ENCODE measurements at regions not wholly inside any gene's neighbourhood (a gene's known extent, or its start where the extent isn't known, plus 50 kb on each side); places are given as distances from the start of the nearest gene placed in this dataset.

GRCh38 chr1:29642519-29642918, 406.2 kb downstream of the PTPRU start:
- H3K27me3 Mint-ChIP-seq, result peaks cover 8% of the 10 kb centered on the region
- ChIA-PET CTCF (no interaction called here), POLR2A (no interaction called here)
- no peaks in the 10 kb centered on the region for H3K4me1 Mint-ChIP-seq
- H3K9me3 Mint-ChIP-seq, result no peaks in the 10 kb centered on the region
- DNase-seq, result no peak
- H3K4me3 Mint-ChIP-seq, result no peak overlapping the region
- no peaks in the 10 kb centered on the region for H3K36me3 Mint-ChIP-seq (ENCODE audit: low read depth)
- H3K27ac Mint-ChIP-seq, result no peak overlapping the region

GRCh38 chr1:29641921-29642320, 405.6 kb downstream of the PTPRU start:
- Mint-ChIP-seq H3K4me1 (no peaks in the 10 kb centered on the region), H3K36me3 (ENCODE audit: low read depth) (no peaks in the 10 kb centered on the region), H3K9me3 (no peaks in the 10 kb centered on the region), H3K27me3 (peaks cover 6% of the 10 kb centered on the region), H3K4me3 (no peak overlapping the region), H3K27ac (no peak overlapping the region)
- no peak for DNase-seq
- CTCF ChIA-PET, result no interaction called here
- POLR2A ChIA-PET, result no interaction called here

GRCh38 chr1:29640428-29640785, 404.1 kb downstream of the PTPRU start:
- no peak overlapping the region for H3K27ac Mint-ChIP-seq
- peaks cover 6% of the 10 kb centered on the region for H3K27me3 Mint-ChIP-seq
- H3K9me3 Mint-ChIP-seq, result no peaks in the 10 kb centered on the region
- no peaks in the 10 kb centered on the region for H3K4me1 Mint-ChIP-seq
- no peak overlapping the region for H3K4me3 Mint-ChIP-seq
- no peaks in the 10 kb centered on the region for H3K36me3 Mint-ChIP-seq (ENCODE audit: low read depth)
- DNase-seq, result no peak
- POLR2A ChIA-PET, result no interaction called here
- CTCF ChIA-PET, result no interaction called here

- Mint-ChIP-seq H3K4me3 (no peak overlapping the region), H3K27me3 (peaks cover 6% of the 10 kb centered on the region), H3K9me3 (no peaks in the 10 kb centered on the region), H3K36me3 (ENCODE audit: low read depth) (no peaks in the 10 kb centered on the region), H3K27ac (no peak overlapping the region), H3K4me1 (no peaks in the 10 kb centered on the region)
- ChIA-PET CTCF (no interaction called here), POLR2A (no interaction called here)
- DNase-seq, result no peak
Observed at GRCh38 chr1:29639741-29640427, 403.6 kb downstream of the PTPRU start.

DNA sequence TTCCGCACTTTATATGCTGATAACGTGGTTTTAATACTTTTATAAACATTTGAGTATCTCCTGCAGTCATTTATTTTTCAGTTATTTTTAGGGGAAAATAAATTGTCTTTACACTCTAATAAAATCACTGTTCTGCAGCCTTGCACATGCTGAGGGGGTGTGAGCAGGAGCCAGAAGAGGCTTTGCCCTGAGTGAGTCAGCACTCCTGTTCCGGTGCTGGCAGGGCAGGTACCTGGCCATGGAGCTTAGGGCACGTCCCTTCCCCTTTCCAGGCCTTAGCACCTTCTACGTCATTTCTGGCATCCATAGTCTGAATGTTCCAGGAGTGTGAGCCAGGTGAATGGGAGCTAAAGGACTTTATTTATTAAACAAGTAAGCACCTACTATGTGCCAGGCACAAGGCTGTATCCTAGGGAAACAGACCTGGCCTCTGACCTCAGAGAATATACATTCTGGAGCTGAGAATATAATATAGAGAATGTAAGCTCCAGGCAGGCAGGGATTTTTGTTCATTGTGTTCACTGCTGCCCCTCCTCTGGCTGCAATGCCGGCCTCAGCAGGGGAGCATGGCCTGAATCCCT, 402.9 kb downstream of the PTPRU start:
- Mint-ChIP-seq H3K4me3 (no peak overlapping the region), H3K36me3 (ENCODE audit: low read depth) (no peaks in the 10 kb centered on the region), H3K9me3 (no peaks in the 10 kb centered on the region), H3K27ac (no peak overlapping the region), H3K4me1 (no peaks in the 10 kb centered on the region), H3K27me3 (peaks cover 6% of the 10 kb centered on the region)
- POLR2A ChIA-PET, result no interaction called here
- no peak for DNase-seq
- CTCF ChIA-PET, result no interaction called here

DNA sequence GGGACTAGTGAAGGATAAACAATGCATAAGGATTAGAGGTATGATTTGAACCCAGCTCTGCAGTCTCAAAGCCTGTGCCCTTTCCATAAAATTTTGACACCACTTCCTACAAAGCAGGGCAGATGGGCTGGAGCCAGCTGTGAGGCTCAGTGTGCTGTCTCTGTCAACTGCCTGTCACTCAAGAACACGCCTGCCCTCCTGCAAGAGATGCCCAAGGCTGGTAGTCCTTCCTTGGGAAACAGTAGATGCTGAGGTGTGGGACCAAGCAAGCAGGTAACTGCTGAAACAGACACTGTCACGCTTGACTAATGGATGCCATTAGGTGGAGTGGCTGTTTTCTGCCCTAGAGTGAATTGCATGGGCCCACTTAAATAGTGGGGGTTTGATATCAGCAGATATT, 402.0 kb downstream of the PTPRU start:
- no peak overlapping the region for H3K4me3 Mint-ChIP-seq
- H3K36me3 Mint-ChIP-seq (ENCODE audit: low read depth), result no peaks in the 10 kb centered on the region
- H3K9me3 Mint-ChIP-seq, result no peaks in the 10 kb centered on the region
- peaks cover 3% of the 10 kb centered on the region for H3K27me3 Mint-ChIP-seq
- POLR2A ChIA-PET, result no interaction called here
- H3K27ac Mint-ChIP-seq, result peak overlapping the region; percentile 31
- CTCF ChIA-PET, result no interaction called here
- DNase-seq, result no peak
- H3K4me1 Mint-ChIP-seq, result no peaks in the 10 kb centered on the region

DNA sequence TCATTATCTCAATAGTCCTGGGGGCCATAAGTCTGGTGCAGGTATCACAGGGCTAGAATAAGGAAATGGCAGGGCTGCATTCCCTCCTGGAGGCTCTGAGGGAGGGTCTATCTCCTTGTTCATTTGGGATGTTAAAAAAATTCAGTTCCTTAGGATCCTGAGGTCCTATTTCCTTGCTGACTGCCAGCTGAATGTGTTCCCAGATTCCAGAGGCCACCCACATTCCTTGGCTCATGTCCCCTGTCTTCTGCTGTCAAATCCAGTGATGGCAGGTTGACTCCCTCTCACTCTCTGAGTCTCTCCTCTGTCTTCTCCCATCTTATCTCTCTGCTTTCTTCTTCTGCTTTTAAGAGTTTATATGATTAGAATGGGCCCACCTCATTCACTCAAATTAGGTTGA, 400.6 kb downstream of the PTPRU start:
- no peaks in the 10 kb centered on the region for H3K36me3 Mint-ChIP-seq (ENCODE audit: low read depth)
- peaks cover 3% of the 10 kb centered on the region for H3K27me3 Mint-ChIP-seq
- H3K27ac Mint-ChIP-seq, result no peak overlapping the region
- DNase-seq, result no peak
- ChIA-PET POLR2A (no interaction called here), CTCF (no interaction called here)
- no peaks in the 10 kb centered on the region for H3K9me3 Mint-ChIP-seq
- H3K4me3 Mint-ChIP-seq, result no peak overlapping the region
- no peaks in the 10 kb centered on the region for H3K4me1 Mint-ChIP-seq

DNA sequence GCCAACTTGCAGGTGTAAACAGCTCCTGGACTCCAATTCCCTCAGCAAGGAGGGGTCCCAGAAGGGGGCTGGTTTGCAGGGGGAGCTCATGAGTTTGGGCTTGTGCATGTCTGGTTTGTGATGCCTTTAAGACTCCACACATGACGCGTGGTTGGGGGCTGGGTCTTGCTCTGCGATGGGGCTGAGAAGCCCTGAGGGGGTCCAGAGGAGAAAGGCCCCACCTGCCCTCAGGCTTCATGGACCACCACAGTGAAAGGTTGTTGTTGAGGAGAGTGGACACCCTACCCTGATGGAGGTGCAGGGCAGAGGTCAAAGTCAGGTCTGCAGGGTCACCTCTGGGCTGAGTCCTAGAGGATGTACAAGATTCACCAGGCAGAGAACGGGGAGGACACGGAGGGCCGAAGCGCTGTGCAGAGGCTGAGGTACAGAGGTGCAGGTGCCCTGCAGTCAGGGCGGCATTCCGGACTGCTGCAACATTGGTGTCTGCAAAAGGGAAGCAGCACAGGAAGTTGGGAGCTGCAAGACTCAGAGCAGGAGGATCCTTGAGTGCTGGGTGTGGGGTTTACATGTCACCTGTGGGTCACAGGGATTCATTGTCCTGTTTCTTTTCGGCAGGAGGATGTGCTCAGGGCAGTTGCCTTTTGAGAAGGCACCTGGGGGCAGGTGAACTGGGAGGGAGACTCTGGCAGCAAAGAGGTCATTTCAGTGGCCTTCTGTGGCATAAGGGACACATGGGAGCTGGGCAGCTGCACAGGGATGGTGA, 399.4 kb downstream of the PTPRU start:
- ChIA-PET POLR2A (no interaction called here), CTCF (no interaction called here)
- no peaks in the 10 kb centered on the region for H3K4me1 Mint-ChIP-seq
- H3K36me3 Mint-ChIP-seq (ENCODE audit: low read depth), result no peaks in the 10 kb centered on the region
- no peaks in the 10 kb centered on the region for H3K9me3 Mint-ChIP-seq
- no peak overlapping the region for H3K4me3 Mint-ChIP-seq
- H3K27ac Mint-ChIP-seq, result no peak overlapping the region
- H3K27me3 Mint-ChIP-seq, result peaks cover 3% of the 10 kb centered on the region
- no peak for DNase-seq

DNA sequence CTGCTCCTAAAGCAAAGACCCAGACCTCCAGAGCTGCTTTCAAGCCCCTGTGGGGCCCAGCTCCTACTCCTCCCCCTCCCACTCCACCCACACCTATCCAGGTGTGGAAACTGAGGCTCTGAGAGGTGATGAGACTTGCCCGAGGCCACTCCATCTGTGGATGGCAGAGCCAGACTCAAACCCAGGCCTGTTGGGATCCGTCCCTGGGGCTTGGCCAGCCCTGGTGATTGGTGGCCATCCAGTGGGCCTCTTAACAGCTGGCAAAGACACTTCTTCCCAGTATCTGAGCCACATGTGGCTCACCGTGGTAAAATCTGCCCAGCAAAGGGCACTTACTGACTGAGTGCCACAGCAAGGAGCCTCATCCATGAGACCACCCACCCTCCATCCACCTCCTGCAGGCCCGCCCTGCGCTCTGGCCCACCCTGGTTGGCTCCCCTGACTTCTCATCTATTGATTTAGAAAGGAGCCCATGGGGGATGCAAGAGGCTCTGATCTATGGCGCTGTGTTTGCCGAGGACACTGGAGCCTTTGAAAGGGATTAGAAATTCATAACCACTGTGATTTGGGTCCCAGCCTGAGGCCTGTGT, 398.5 kb downstream of the PTPRU start:
- Mint-ChIP-seq H3K27me3 (peaks cover 5% of the 10 kb centered on the region), H3K9me3 (no peaks in the 10 kb centered on the region), H3K4me1 (no peaks in the 10 kb centered on the region), H3K4me3 (no peak overlapping the region), H3K36me3 (ENCODE audit: low read depth) (no peaks in the 10 kb centered on the region), H3K27ac (no peak overlapping the region)
- ChIA-PET CTCF (no interaction called here), POLR2A (interaction anchor here (1.4 kb wide), 1 partner anchor 10 kb away, joined by 3 read pairs; no protein-coding TSS in a partner anchor)
- DNase-seq, result no peak

GRCh38 chr1:29634324-29634723, 398.0 kb downstream of the PTPRU start:
- DNase-seq, result no peak
- Mint-ChIP-seq H3K4me1 (no peaks in the 10 kb centered on the region), H3K27me3 (peaks cover 5% of the 10 kb centered on the region), H3K36me3 (ENCODE audit: low read depth) (no peaks in the 10 kb centered on the region), H3K4me3 (no peak overlapping the region), H3K27ac (no peak overlapping the region), H3K9me3 (no peaks in the 10 kb centered on the region)
- ChIA-PET CTCF (no interaction called here), POLR2A (interaction anchor here (1.4 kb wide), 1 partner anchor 10 kb away, joined by 3 read pairs; no protein-coding TSS in a partner anchor)

GRCh38 chr1:29633771-29634170, 397.4 kb downstream of the PTPRU start:
- Mint-ChIP-seq H3K36me3 (ENCODE audit: low read depth) (no peaks in the 10 kb centered on the region), H3K27me3 (peaks cover 5% of the 10 kb centered on the region), H3K9me3 (no peaks in the 10 kb centered on the region), H3K27ac (no peak overlapping the region), H3K4me1 (no peaks in the 10 kb centered on the region), H3K4me3 (no peak overlapping the region)
- ChIA-PET POLR2A (interaction anchor here (1.4 kb wide), 1 partner anchor 11 kb away, joined by 3 read pairs; no protein-coding TSS in a partner anchor), CTCF (no interaction called here)
- no peak for DNase-seq

GRCh38 chr1:29632806-29633615, 396.7 kb downstream of the PTPRU start:
- Mint-ChIP-seq H3K9me3 (no peaks in the 10 kb centered on the region), H3K4me1 (no peaks in the 10 kb centered on the region), H3K27me3 (peaks cover 8% of the 10 kb centered on the region), H3K27ac (no peak overlapping the region), H3K4me3 (no peak overlapping the region), H3K36me3 (ENCODE audit: low read depth) (no peaks in the 10 kb centered on the region)
- ChIA-PET CTCF (no interaction called here), POLR2A (interaction anchor here (1.4 kb wide), 1 partner anchor 11 kb away, joined by 3 read pairs; no protein-coding TSS in a partner anchor)
- DNase-seq, result no peak
